OCI-LY1 (cell line): ENCODE measurements at regions not wholly inside any gene's neighbourhood (a gene's known extent, or its start where the extent isn't known, plus 50 kb on each side); places are given as distances from the start of the nearest gene placed in this dataset.

ENCODE experiments used
- EZH2 ChIP-seq: fragments of 200-600 bp; sonication (generic), shearing (Covaris generic); IDR thresholded peaks from 2 replicates; pipeline ENCODE4 v1.8.0; 2017; ENCODE audit warnings: borderline replicate concordance, mixed run types, mild to moderate bottlenecking, antibody characterized with exemption, low read length, moderate library complexity, mixed read lengths
- TF ChIP-seq, protein P1 (sequence below): fragments of 200-600 bp; sonication (generic), shearing (Covaris generic); IDR thresholded peaks from 2 replicates; pipeline ENCODE4 v1.5.1; 2017; ENCODE audit warnings: mild to moderate bottlenecking, antibody characterized with exemption, low read length, moderate library complexity, mixed read lengths

DNA sequence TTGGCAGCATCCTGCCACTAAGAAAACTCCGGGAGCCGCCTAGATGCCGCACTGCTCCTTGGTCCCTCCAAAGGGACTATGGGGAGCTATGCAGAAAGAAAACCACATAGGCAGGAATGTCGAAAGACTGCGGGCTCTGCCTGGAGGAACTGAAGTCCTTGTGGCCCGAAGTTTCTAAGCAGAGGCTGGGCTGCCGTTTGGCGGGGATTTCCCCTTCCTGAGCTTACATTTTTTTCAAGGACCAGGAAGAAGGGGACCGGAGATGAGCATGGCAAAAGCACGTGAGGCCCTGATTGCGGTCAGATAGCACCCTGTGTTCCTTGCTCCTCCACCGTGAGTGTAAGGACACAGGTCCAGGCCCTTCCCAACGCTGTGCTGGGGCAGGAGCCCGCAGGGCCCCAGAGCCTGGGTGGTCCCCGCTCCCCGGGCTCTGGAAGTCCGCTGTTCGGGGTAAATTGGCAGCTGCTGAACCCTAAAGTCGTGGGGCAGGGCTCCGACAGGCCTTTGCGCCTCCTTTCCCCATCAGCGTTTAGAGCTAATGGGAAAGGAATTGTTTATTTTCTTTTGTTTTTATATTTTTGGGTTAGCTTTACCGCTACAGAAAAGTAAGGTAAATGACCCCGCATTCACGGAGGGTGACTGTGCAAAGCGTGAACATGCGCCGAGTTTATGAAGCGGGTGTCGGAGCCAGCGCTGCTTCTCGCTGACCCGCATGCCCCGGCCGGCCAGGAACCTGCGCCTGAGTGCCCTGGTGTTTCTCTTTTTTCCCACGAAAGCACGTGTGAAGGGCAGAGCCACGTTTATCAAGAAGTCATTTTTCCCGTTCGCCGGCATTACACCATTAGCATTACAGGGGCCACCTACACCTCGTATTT, 356.5 kb upstream of the ZNF32 start:
- TF ChIP-seq, protein P1, sequence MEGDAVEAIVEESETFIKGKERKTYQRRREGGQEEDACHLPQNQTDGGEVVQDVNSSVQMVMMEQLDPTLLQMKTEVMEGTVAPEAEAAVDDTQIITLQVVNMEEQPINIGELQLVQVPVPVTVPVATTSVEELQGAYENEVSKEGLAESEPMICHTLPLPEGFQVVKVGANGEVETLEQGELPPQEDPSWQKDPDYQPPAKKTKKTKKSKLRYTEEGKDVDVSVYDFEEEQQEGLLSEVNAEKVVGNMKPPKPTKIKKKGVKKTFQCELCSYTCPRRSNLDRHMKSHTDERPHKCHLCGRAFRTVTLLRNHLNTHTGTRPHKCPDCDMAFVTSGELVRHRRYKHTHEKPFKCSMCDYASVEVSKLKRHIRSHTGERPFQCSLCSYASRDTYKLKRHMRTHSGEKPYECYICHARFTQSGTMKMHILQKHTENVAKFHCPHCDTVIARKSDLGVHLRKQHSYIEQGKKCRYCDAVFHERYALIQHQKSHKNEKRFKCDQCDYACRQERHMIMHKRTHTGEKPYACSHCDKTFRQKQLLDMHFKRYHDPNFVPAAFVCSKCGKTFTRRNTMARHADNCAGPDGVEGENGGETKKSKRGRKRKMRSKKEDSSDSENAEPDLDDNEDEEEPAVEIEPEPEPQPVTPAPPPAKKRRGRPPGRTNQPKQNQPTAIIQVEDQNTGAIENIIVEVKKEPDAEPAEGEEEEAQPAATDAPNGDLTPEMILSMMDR = no peak
- no peak for TF ChIP-seq EZH2
